DMS153 treated with DMSO at 0.1 percent for 48 hours (cell line): ENCODE measurements at regions not wholly inside any gene's neighbourhood (a gene's known extent, or its start where the extent isn't known, plus 50 kb on each side); places are given as distances from the start of the nearest gene placed in this dataset.

ENCODE experiments used
- DNase-seq: peaks from one replicate; lab custom pipeline; 2025; ENCODE audit not compliant: unreplicated experiment; lab: John Stamatoyannopoulos, UW

DNA sequence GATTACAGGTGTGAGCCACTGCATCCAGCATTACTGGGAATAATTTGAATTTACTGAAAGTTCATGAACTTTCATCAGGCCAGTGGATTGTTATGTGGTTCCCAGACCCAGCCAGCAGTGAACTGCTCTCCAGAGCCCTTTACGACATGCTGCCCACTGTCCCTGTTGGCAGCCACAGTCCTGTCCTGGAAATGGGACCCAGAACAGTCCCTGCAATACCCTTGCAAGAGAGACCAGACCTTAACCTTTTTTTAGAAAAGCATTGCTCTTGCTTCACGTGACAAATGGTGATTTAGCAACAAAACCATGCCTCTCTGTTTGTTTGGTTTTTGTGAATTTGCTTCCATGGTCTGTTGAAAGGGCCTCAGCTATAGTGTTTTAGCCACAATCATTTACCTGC is 367.3 kb upstream of the C2CD4B start:
- no peak for DNase-seq

DNA sequence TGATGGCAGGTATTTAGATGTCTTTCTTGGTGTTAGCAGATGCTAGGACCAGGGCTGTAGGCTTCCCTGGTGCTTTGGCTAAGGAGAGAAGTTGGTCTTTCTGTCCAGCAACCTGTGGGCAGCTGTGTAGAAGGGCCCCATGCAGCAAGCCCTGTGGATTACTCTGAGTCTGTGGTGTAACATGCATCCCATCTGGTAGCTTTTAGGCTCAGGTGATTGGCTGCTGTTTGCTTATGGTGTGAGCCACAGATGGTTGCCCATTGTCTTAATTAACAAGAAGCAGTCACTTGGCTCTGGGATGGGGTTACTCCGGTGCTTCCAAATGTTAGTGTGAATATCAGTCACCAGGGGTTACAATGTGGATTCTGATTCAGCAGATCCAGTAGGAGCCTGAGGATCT is 368.6 kb upstream of the C2CD4B start:
- no peak for DNase-seq

DNA sequence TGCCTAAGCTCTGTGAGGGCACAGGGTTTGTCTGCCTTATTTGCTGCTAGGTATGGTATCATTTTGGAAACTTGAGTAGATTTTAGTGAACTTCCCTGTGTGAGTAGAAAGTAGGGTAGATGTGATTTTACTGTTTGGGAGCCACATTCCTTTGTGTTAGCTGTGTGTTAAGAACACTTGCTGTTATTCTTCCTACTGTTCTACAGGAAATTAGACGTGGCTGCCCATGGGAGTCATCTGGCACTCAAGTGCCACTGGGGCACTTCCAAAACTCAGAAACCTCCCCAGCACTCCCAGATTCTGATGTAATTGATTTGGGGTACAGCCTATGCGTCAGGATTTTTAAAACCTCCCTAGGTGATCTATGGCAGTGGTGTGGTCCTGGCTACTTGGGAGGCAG is 369.9 kb upstream of the C2CD4B start:
- DNase-seq = no peak

DNA sequence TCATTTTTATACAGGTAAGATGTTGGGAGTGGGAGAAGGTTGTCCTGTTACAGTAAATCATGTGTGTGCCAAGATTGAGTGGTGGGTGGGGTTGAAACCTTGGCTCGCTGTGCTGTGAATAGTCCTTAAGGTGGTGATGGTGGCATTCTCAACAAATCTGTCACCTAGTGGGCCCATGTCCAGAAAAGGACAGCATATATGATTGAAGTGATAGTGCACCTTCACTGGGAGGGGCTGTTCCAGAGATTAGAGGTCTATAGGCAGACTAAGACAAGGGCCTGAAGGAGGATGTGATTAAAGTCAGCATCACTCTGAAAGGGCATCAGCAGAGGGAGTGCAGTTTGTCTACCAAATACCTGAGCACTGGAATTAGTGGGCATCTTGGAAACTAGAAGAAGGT is 374.2 kb upstream of the C2CD4B start:
- DNase-seq = no peak

DNA sequence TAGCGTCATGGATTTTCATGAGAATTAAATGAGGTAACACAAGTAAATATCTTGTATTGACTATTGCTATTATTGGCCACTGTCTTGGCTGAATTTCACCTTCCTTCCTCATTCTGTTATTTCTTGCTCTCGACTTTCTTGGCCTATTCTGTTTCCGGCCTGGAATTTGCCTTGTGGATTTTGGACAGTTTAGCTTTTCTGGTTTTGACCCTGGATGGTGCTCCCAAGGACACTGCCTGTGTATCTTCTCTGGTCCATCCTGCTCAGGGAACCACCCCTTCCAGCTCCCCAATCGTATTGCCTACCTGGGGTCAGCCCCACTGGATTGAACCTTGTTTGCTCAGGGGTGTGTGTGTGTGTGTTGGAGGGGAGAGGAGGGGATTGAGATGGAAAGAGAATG is 376.2 kb upstream of the C2CD4B start:
- DNase-seq = no peak

DNA sequence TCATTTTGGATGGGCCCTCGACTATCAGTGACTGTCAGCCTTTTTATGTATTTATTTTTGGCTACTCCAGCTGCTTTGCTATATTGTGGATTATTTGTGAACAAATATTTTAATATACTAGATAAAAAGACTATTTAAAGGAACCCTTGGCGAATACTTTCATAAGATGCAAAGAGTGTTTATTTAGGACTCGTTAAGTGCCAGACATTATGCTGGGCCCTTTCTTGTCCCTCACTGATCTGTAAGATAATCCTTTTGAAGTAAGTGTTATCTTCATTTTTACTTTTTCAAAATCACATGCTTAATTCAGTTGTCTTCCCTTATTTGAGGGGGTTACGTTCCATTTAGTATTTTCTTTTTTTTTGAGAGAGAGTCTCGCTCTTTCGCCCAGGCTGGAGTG is 376.8 kb upstream of the C2CD4B start:
- no peak for DNase-seq

DNA sequence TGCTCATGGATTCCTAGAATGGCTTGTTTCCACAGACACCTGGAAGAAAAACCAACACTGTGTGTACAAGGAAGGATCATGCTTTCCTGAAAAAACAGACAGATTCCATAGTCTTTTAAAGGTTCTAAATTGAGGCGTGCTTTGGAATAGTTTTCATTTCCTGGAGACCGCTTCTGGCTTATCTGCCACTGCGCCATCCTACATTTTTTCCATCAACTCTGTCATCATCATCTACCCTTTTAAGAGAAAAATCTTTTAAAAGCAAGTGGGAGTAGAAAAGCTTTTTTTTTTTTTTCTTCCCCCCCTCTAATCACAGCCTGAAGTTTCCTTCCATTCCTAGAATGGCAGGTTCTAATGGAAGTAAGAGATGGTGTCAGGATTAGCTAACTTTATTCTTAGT is 379.4 kb upstream of the C2CD4B start:
- DNase-seq = no peak

DNA sequence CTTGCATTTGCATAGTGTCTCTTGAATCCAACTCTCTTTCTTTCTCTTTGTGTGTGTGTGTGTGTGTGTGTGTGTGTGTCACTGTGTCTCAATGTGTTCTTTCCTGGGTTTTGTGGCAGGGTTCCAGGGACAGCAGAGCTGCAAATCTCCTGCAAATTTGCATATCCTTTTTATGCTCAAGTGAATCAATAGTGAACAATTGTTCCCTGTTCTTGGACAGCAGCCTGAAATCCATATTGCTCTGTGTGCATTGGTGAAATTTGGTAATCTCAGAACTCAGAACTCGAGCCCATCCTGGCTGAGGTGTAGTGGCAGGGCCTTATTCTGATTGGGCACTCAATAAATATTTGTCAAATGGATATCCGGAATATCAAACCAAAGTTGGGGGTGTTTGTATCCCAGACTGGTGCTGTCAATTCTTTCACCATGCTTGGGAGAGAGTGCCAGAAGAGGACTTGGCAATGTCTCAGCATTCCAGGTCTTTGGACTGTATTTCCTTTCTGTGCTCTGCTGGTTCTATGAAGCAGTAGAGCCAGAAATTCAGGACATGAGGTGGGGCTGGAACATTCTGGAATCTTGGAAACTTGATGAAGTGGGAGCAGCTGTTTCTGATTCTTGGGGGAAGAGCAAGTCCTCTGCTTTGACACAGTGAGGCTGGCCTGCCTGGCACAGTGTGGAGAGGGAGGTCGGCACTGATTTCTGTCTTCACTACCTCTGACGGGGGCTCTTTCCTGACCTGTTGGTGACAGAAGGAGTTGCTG is 380.6 kb upstream of the C2CD4B start:
- no peak for DNase-seq

DNA sequence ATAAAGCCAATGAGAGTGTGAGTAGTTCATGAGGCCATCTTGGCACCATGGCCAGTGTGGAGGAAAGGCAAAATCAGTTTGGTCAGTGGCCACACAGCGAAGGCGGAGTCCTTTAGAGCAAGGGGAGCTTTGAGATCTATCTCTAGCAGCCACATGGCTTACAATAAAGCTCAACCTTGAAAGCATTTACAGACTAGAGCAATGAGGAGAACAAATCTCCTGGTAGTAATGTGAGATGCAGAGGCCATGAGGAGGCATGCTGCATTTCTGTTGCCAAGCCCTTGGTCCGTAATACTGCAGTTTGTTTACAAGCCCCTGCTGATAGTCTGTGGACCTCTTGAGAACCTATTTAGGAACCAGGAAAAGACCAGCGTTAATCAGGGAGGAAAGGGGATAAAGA is 381.5 kb upstream of the C2CD4B start:
- DNase-seq = no peak

DNA sequence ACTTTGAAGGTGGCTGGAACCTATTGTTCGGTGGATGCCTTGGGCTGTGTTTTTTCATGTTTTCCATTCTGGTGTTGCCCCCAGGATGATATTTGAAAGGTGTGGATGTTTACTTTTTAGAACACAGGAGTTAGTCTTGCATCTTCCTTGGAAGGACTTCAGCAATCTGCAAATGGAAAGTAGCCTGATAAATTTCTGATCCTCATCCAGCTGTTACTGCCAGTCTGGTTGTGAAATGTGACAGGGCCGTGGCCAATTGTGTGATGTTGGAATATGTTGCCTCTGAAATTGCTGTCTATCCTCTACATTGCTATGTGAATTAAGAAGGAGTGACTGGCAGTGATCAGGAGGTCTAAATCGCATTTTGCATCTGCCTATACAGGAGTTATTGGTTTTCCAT is 382.5 kb upstream of the C2CD4B start:
- no peak for DNase-seq

DNA sequence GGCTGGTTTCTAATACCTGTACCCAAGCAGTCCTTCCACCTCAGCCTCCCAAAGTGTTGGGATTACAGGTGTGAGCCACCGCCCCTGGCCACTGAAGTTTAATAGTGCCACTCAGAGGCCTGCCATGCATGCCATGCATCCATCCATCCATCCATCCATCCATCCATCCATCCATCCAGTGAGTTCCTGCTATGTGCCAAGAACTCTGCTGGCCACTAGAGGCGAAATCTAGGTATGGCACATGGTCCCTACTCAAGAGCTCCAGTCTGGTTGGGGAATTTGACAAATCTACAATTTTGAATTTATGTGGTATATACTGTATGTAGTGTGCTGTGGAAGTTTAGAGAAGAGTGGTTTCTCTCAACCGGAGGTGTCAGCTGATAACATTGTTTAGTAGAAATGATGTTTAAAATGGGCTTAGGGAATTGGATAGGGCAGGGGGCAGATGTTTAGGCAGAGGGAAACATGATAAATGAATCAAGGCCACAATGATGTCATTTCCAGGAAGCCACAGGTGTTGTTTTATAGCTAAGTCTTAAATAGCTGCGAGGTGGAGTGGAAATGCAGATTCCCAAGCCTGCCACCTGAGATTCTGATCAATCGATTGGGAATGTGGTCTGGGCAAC is 384.4 kb upstream of the C2CD4B start:
- peak; percentile 1 for DNase-seq

DNA sequence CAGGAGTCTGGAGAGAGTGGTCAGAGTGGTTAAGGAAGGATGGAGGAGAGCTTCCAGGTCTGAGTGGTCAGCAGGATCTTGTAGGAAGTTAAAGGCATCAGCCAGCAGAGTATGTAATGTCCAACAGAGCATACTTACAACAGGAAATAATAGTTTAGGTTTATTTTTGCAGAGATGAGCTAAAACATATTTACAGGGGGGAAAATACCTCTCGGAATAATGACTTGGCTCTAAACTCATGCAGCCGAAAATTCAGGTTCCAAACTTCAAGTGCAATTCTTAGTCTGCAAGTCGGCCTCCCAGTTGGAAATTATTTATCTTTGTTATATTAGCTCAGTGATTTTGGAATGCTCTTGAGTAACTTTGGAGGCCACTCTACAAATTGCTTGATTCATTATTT is 385.0 kb upstream of the C2CD4B start:
- no peak for DNase-seq

DNA sequence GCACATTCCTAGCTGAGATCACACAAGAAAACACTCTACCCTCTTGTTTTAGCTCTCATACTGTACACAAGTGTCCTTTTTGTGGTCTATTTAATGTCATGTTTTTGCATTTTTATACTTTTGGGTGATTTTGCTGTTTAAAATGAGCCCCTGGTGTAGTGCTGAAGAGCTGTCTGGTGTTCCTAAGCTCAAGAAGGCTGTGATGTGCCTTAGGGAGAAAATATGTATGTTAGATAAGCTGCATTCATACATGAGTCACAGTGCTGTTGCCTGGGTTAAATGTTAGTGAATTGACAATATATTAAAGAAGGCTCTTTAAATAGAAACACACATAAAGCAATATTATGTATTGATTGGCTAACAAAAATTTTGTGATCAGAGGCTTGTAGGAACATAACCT is 387.4 kb upstream of the C2CD4B start:
- DNase-seq = no peak

DNA sequence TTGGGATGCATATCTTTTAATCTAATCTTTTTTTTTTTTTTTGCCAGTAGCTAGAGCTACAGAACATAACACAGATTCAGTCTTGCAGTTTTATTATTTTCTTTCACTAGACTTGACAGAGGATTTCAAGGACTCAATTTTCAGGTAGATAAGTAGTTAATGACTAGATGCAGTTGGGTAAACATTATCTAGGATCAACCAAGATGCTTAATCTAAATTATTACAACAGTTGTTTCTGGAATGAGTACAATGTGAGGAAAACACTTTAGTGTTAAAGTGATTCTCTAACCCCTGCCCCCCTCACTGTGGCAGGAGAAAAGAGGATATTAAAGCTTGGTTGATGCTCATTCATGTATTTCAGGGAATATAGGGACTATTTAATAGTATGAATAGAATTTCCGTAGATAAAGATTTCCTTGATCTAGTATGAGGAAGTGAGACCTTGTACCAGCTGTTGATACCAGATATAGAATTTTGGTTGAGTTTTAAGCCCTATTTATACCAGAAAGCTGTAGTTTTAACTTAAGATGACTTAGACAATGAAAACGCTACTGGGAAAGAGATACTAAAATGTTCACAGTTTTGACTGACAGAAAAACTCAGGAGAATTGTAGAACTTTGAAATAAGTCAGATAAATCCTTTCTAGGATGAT is 389.0 kb upstream of the C2CD4B start:
- DNase-seq = no peak

DNA sequence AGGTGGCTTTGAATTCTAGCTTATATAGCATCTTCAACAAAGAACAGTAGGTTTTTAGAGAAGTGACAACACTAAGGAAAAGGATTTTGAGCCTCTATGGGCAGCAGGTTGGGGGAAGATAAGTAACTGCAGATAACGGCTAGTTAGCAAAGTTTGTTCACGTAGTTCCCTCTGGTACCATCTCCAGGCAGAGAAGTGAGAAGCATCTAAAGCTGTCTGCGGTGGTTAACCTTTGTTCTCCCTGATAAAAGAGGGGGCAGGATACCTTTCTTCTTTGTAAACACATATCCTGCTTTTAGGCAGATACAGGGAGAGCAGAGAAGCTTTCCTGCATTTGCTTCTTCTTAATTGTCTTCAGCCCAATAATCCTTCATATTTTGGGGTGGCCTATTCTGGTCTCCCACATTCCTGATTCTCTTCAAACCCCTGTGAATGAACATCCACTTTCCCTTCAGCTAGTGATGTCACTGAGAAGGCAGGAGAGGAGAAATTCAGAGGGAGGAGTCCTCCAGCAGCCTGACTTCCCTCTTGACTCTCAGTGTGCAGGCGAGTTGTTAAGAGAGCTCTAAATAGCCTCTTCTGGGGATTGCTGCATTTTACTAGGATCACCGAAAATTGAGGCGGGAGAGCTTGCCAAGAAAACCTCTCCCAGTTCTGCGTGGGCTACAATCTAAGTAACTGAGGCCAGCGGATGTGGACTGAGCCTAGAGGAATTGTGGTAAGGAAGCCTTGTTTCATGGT is 393.7 kb upstream of the C2CD4B start:
- DNase-seq = peak; percentile 2

DNA sequence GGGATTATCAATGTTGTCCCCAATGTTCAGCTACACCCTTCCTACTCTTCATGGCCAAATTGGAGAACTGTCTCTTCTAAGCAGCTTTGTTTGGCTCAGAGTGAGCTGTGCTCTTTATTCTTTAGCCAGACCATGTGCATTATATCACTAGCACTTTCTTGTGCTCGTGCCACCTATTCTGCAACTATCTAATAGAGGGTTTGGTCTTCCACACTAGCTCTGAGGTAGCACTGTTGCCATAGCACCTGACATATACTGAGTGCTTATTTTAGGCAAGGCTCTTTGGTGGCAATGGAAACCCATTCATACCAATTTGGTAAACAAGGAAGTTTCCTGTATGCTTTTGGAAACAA is 394.3 kb upstream of the C2CD4B start:
- DNase-seq = peak; percentile 2

DNA sequence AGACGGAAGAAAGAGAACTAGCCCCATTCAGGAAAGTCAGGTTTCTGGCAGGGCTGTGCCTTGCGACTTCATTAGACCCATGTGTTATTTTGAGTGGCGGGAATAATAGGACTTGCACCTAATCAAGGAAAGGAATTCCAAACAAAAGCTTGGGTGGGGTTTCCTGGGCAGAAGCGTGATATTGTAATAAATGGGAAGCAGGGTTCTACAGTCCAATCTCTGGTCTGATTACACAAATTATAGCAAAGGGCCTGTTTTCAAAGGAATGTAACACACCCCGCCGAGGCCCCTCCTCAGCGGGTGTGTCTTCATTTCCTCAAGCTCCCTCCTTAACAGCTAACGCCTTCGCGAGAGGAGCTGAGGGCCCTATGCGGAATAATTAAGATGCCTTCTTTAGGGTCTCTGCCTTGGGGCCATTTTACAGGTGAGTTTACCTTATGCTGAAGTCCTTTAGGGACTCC is 396.0 kb upstream of the C2CD4B start:
- DNase-seq = no peak

DNA sequence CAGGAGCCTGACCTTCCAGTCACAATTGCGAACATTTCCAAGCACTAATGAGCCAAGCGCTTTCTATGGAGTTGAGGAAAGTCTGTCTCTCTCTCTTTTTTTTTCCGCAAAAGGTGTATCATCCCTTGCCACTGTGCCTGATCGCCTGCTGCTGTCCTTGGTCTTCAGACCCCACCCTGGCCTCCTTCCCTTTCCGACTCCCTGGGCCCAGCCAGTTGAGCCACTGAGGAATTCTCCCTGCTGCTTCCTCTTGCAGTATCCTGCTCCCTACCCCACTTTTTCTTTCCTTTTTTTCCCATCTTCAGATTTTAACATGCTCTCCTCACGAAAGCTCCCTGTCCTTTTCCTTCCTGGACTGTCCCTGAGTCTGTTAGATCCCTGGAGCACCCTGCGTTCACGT is 396.5 kb upstream of the C2CD4B start:
- no peak for DNase-seq

DNA sequence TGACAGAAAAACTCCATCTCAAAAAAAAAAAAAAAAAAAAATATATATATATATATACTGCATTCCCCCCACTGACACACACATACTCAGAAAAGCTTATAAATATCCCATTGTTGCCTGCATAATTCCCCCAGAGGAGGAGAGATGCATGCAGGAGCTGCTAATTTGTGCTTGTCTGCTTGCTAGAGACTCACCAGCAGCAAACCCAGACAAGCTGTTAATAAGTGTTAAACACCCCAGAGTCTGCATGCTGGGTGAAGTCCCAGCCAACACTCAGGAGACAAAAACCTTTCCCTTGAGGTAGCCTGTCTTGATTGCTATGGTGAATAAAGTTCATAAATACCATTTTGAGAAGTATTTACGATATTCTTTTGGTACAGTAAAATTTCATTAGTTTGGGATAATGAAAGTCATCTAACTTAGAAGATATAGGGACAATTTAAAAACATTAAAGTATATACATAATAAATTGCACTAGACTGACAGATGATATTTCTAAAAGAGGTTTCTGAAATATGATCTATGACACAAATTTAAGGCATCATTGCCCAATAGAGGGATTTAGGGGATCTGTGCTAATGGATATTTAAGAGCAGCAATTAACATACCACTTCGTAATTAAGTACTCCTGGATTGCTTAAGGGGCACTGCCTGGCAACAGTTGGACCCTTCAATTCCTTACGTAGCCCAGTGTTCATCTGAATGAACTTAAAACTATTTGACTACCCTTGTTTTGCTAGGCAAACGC is 400.0 kb upstream of the C2CD4B start:
- DNase-seq = no peak

DNA sequence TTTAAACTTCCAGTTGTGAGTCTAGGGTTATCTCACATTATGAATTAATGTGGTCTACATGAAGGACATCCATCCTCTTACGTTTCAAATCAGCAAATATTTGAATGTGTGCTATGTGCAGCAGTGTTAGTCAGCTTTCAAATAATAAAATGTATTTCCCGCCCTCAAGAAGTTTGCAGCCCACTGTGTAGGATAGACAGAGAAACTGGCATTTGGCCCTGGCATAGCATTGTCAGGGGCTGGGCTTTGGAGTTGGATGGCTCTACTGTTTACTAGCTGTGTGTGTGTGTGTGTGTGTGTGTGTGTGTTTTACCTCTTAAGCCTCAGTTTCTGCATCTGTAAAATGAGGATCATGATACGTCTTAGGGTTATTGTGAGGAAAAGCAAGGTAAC is 400.5 kb upstream of the C2CD4B start:
- no peak for DNase-seq

DNA sequence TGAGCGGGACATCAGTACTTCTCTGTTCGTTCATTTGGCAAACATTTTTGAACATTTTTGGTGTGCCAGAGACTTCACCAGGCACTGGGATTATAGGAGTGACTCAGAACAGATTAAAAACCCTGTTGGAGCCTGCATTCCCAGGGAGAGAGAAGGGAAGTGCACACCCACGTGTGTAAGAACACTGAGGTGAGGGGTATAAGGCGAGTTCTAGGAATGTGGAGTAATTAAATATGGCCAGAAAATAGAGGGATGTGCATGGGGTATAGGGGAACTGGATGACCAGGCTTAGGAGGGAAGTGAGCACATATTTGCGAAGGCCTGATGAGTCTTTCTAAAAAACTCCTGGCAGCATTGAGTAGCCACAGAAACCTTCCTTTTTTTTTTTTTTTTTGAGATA is 401.2 kb upstream of the C2CD4B start:
- DNase-seq = no peak
